HG02938 (cell line): ENCODE measurements at regions not wholly inside any gene's neighbourhood (a gene's known extent, or its start where the extent isn't known, plus 50 kb on each side); places are given as distances from the start of the nearest gene placed in this dataset.

ENCODE experiments used
- ATAC-seq: cut with Tn5 transposase; IDR thresholded peaks from one replicate; pipeline ENCODE4 v1.9.1; 2021; ENCODE audit warnings: mild to moderate bottlenecking, moderate library complexity; ENCODE audit not compliant: unreplicated experiment

GRCh38 chr4:37740546-37740945 is 54.4 kb upstream of the RELL1 start:
- ATAC-seq: no peak

GRCh38 chr4:37737466-37737865 is 51.3 kb upstream of the RELL1 start:
- no peak for ATAC-seq
